ENCODE measurements at regions not wholly inside any gene's neighbourhood (a gene's known extent, or its start where the extent isn't known, plus 50 kb on each side); places are given as distances from the start of the nearest gene placed in this dataset.

- no peak for TF ChIP-seq EZH2phosphoT487 (IDR thresholded peaks at IDR 0.05; ENCODE audit: insufficient read depth, low read depth)
- no peak for TF ChIP-seq EZH2 (IDR thresholded peaks at IDR 0.05; ENCODE audit: insufficient read depth, poor library complexity, severe bottlenecking)
Measured at GRCh38 chr2:104493698-104494097, 360.2 kb upstream of the POU3F3 start.

All from GM23248 (cell line).